Fibroblast of pulmonary artery (primary cell): ENCODE measurements at regions not wholly inside any gene's neighbourhood (a gene's known extent, or its start where the extent isn't known, plus 50 kb on each side); places are given as distances from the start of the nearest gene placed in this dataset.
"Not testable (repeated sequence)": the region's sequence is repeated elsewhere in the genome, so short reads cannot be mapped to it uniquely, and the experiment has no call there.

Source experiments
- DNase-seq: peaks from one replicate; pipeline ENCODE4 v3.0.0-alpha.2; 2010; ENCODE audit warnings: low read depth
- H3K4me3 ChIP-seq: replicated peaks from 2 replicates; pipeline ENCODE4 v1.5.1; 2011; ENCODE audit warnings: low read depth, mild to moderate bottlenecking, control low read depth, low read length, moderate library complexity
- TF ChIP-seq, protein P1 (sequence below): IDR thresholded peaks from 2 replicates; pipeline ENCODE4 v1.5.1; 2011; ENCODE audit warnings: mild to moderate bottlenecking, control low read depth, low read length, inconsistent platforms; ENCODE audit errors: missing control alignments

DNA sequence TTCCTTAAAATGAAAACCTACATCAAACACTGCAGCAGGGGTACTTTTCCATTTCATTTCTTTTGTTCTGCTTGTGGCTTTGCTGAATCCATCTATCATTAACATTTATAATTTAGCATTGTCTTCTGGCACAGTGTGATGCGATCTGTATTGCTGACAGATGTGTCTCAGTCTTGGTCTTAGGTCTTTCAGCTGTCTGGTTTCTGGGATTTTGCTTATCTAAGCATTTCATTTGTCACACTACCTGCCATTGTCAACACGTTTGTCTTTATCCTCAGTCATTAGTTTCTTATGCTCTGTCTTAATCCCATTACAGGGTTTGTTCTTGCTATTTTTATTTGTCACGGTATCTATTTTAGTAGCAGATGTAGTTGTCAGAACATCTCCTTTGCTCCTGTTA is 303.1 kb downstream of the IZUMO3 start:
- TF ChIP-seq, protein P1, sequence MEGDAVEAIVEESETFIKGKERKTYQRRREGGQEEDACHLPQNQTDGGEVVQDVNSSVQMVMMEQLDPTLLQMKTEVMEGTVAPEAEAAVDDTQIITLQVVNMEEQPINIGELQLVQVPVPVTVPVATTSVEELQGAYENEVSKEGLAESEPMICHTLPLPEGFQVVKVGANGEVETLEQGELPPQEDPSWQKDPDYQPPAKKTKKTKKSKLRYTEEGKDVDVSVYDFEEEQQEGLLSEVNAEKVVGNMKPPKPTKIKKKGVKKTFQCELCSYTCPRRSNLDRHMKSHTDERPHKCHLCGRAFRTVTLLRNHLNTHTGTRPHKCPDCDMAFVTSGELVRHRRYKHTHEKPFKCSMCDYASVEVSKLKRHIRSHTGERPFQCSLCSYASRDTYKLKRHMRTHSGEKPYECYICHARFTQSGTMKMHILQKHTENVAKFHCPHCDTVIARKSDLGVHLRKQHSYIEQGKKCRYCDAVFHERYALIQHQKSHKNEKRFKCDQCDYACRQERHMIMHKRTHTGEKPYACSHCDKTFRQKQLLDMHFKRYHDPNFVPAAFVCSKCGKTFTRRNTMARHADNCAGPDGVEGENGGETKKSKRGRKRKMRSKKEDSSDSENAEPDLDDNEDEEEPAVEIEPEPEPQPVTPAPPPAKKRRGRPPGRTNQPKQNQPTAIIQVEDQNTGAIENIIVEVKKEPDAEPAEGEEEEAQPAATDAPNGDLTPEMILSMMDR, result no peak
- DNase-seq, result no peak
- H3K4me3 ChIP-seq, result no peak overlapping the region

DNA sequence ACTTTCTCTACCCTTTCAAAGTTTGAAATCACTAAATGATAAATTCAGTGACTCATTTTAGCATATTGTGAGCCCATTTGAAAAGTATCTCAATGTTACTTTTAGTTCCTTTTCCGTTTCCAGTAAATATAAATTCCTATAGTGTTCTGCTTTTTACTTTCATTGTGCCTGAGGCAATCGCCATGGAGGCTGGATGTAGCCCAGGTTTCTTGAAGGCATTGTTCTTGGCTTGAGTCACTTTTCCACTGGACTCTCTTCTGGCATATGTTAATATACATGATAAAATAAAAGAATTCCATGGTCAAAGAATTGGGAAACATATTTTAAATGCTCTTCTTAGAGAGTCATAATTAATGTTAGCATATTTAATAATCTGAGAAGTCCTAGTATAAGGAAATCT is 327.0 kb downstream of the IZUMO3 start:
- no peak for DNase-seq

DNA sequence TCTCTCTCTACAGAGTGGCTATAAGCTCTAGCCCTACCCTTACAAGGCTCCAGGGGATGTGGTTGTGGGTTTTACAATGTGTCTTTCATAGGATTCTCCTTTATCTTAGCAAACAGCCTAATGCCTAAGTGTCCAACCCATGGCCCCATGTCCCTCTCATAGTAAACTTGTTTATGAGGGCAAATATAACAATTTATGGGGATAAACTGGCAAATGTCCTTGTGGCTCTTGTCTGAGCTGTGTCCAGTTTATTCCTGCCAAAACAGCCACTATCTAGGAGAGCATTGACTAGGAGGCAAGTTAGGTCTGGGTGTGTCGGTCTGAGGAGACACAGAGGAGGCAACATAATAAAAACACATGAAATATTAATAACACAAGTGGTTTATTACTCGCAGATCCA is 335.1 kb downstream of the IZUMO3 start:
- TF ChIP-seq, protein P1, result no peak
- no peak overlapping the region for H3K4me3 ChIP-seq
- DNase-seq, result no peak

More for the DNA sequence above, 327.0 kb downstream of the IZUMO3 start:
- no peak overlapping the region for H3K4me3 ChIP-seq
- TF ChIP-seq, protein P1, result no peak

DNA sequence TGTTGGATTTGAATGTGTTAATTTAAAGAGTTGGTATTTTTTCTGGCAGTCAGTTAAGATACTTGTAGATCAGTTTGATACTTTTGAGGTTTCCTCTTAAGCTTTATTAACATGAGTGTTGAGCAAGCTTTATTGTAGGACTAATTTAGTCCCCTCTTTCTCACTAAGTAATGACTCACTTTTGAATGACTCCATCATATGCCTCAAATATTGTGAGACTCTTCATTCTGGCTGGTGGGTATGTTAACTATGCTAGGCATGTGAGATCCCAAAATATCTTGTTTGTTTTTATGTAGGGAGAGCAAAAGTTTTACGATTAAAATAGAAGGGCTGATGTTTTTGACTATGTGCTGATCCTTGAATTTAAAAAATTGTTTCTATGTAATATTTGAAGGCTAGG is 355.7 kb downstream of the IZUMO3 start:
- H3K4me3 ChIP-seq, result no peak overlapping the region
- no peak for DNase-seq
- TF ChIP-seq, protein P1, result no peak

DNA sequence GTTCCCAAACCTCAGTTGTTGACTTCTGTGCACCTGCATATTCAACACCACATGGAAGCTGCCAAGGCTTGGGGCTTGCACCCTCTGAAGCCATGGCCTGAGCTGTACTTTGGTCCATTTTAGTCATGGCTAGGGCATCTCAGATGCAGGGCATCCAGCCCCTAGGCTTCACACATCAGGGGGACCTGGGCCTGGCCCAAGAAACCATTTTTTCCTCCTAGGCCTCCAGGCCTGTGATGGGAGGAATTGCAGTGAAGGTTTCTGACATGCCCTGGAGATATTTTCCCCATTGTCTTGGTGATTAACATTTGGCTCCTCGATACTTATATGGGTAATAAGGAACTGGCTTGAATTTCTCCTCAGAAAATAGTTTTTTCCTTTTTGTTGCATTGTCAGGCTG is 354.5 kb upstream of the ELAVL2 start:
- DNase-seq, H3K4me3 ChIP-seq: not testable (repeated sequence)

DNA sequence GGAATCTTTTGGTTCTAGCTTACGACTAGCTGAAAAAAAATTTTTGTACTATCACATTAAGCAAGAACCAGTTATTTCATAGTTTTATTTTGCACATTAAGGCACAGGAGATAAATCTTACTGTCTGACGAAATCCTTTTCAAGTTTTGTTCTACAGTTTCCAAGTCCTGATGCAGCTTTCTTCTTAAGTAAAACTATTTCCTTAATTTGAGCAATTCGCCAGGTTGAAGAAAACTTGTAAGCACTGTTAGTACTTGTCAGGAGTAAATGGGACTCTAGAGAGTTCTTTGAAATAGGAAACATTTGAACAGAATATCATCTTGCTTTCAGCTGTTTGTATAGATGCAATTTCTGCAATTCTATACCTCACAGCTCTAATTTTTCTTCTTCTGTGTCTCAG is 318.8 kb upstream of the ELAVL2 start:
- no peak for DNase-seq
- no peak overlapping the region for H3K4me3 ChIP-seq
- TF ChIP-seq, protein P1, result no peak

DNA sequence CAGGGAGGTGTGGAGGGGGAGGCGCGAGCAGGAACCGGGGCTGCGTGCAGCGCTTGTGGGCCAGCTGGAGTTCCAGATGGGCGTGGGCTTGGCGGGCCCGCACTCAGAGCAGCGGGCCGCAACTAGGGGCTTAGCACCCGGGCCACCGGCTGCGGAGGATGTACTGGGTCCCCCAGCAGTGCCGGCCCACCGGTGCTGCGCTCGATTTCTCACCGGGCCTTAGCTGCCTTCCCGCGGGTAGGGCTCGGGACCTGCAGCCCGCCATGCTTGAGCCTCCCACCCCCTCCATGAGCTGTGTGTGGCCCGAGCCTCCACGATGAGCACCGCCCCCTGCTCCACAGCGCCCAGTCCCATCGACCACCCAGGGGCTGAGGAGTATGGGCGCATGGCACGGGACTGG is 309.0 kb upstream of the ELAVL2 start:
- DNase-seq, H3K4me3 ChIP-seq: not testable (repeated sequence)

DNA sequence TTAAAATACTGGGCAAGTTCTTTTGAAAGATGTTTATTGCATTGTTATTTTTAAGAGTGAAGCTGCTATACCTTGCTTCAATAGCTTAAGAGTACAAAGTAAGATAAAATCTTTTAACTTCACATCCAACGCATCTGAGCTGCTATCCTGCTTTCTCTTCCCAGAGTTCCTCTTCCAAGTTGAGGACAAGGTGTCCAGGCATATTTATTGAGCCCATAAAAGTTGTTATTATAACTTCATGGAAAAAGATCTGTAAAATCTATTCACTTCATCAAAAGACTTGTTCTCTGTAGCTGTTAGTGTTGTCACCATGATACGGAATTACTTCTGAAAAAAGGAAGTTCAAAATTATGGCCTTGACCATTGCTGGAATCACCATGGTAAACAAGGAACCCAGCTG is 306.2 kb upstream of the ELAVL2 start:
- no peak for DNase-seq
- TF ChIP-seq, protein P1, result no peak
- H3K4me3 ChIP-seq, result no peak overlapping the region
